GM19351 (cell line): ENCODE measurements at regions not wholly inside any gene's neighbourhood (a gene's known extent, or its start where the extent isn't known, plus 50 kb on each side); places are given as distances from the start of the nearest gene placed in this dataset.

Experiments
- ATAC-seq: cut with Tn5 transposase; IDR thresholded peaks from one replicate; pipeline ENCODE4 v1.9.1; 2021; ENCODE audit warnings: mild to moderate bottlenecking, moderate library complexity; ENCODE audit not compliant: unreplicated experiment

- no peak for ATAC-seq
Measured at GRCh38 chr4:136699905-136700304, 832.4 kb downstream of the PCDH18 start.

GRCh38 chr4:136691607-136692006 lies 840.7 kb downstream of the PCDH18 start:
- no peak for ATAC-seq

GRCh38 chr4:136690360-136690759 lies 841.9 kb downstream of the PCDH18 start:
- ATAC-seq: no peak

- no peak for ATAC-seq
Measured at GRCh38 chr4:136687596-136687995, 844.7 kb downstream of the PCDH18 start.

GRCh38 chr4:136687118-136687517 lies 845.2 kb downstream of the PCDH18 start:
- ATAC-seq: no peak

- ATAC-seq: no peak
Measured at GRCh38 chr4:136680761-136681160, 851.5 kb downstream of the PCDH18 start.

GRCh38 chr4:136680271-136680670 lies 852.0 kb downstream of the PCDH18 start:
- no peak for ATAC-seq

GRCh38 chr4:136670265-136670664 lies 862.0 kb downstream of the PCDH18 start:
- ATAC-seq: no peak

GRCh38 chr4:136664988-136665387 lies 867.3 kb downstream of the PCDH18 start:
- ATAC-seq: no peak

- no peak for ATAC-seq
Measured at GRCh38 chr4:136662539-136662938, 869.8 kb downstream of the PCDH18 start.

- no peak for ATAC-seq
Measured at GRCh38 chr4:136653640-136654406, 878.5 kb downstream of the PCDH18 start.

GRCh38 chr4:136651932-136652331 lies 880.4 kb downstream of the PCDH18 start:
- ATAC-seq: no peak

GRCh38 chr4:136651278-136651667 lies 881.0 kb downstream of the PCDH18 start:
- no peak for ATAC-seq

GRCh38 chr4:136650541-136651277 lies 881.6 kb downstream of the PCDH18 start:
- no peak for ATAC-seq

GRCh38 chr4:136644279-136644678 lies 888.0 kb downstream of the PCDH18 start:
- no peak for ATAC-seq

GRCh38 chr4:136643416-136643815 lies 888.9 kb downstream of the PCDH18 start:
- ATAC-seq: no peak

GRCh38 chr4:136637071-136637777 lies 895.1 kb downstream of the PCDH18 start:
- ATAC-seq: no peak

GRCh38 chr4:136636155-136636554 lies 896.1 kb downstream of the PCDH18 start:
- ATAC-seq: no peak

- ATAC-seq: no peak
Measured at GRCh38 chr4:136634121-136634520, 898.2 kb downstream of the PCDH18 start.

GRCh38 chr4:136599890-136600289 lies 932.4 kb downstream of the PCDH18 start:
- ATAC-seq: no peak

GRCh38 chr4:136590440-136590839 lies 941.9 kb downstream of the PCDH18 start:
- no peak for ATAC-seq

- no peak for ATAC-seq
Measured at GRCh38 chr4:136583567-136583966, 948.7 kb downstream of the PCDH18 start.
